Smooth muscle cell (in vitro differentiated cells): ENCODE measurements at regions not wholly inside any gene's neighbourhood (a gene's known extent, or its start where the extent isn't known, plus 50 kb on each side); places are given as distances from the start of the nearest gene placed in this dataset.

Experiments used
- DNase-seq: peaks from one replicate; lab custom pipeline; 2025; ENCODE audit not compliant: unreplicated experiment; lab: John Stamatoyannopoulos, UW
- H2AFZ ChIP-seq: fragments of 200-600 bp; sonication (generic); 2 replicates; pipeline ENCODE4 v1.6.0; 2016; ENCODE audit warnings: antibody characterized with exemption, low read depth, mild to moderate bottlenecking
- H3F3A ChIP-seq: fragments of 200-600 bp; sonication (generic); 2 replicates; pipeline ENCODE4 v1.6.0; 2017; ENCODE audit warnings: antibody characterized with exemption, low read depth
- H3K27ac ChIP-seq: fragments of 200-600 bp; sonication (generic); 2 replicates; pipeline ENCODE4 v1.5.1; 2016; ENCODE audit warnings: low read depth, mild to moderate bottlenecking
- H3K27me3 ChIP-seq: fragments of 200-600 bp; sonication (generic); 2 replicates; pipeline ENCODE4 v1.6.1; 2016; ENCODE audit warnings: low read depth, mild to moderate bottlenecking
- H3K36me3 ChIP-seq: fragments of 200-600 bp; sonication (generic); 2 replicates; pipeline ENCODE4 v1.5.1; 2016; ENCODE audit warnings: low read depth
- H3K4me1 ChIP-seq: fragments of 200-600 bp; sonication (generic); 2 replicates; pipeline ENCODE4 v1.5.1; 2016; ENCODE audit warnings: low read depth
- H3K4me2 ChIP-seq: fragments of 200-600 bp; sonication (generic); 2 replicates; pipeline ENCODE4 v1.6.0; 2016; ENCODE audit warnings: mild to moderate bottlenecking
- H3K4me3 ChIP-seq: fragments of 200-600 bp; sonication (generic); 2 replicates; pipeline ENCODE4 v1.5.1; 2016; ENCODE audit warnings: mild to moderate bottlenecking
- H3K79me2 ChIP-seq: fragments of 200-600 bp; sonication (generic); 2 replicates; pipeline ENCODE4 v1.6.0; 2016; ENCODE audit warnings: low read depth, mild to moderate bottlenecking
- H3K9ac ChIP-seq: fragments of 200-600 bp; sonication (generic); 2 replicates; pipeline ENCODE4 v1.6.0; 2016; ENCODE audit warnings: low read depth
- H3K9me3 ChIP-seq: fragments of 200-600 bp; sonication (generic); replicated peaks from 2 replicates; pipeline ENCODE4 v1.5.1; 2016; ENCODE audit warnings: low read depth
- H4K20me1 ChIP-seq: fragments of 200-600 bp; sonication (generic); 2 replicates; pipeline ENCODE4 v1.6.0; 2016; ENCODE audit warnings: low read depth
- WGBS: methylation state at CpG from one replicate; pipeline ENCODE4 v1.1.7; 2016; ENCODE audit warnings: low lambda C conversion rate; 5-methylcytosine and 5-hydroxymethylcytosine counted together
- TF ChIP-seq, protein P1 (sequence below): fragments of 200-600 bp; sonication (generic); IDR thresholded peaks from 2 replicates; pipeline ENCODE4 v1.5.1; 2017; ENCODE audit warnings: borderline replicate concordance, mild to moderate bottlenecking, antibody characterized with exemption; ENCODE audit not compliant: insufficient read depth, poor library complexity, severe bottlenecking

DNA sequence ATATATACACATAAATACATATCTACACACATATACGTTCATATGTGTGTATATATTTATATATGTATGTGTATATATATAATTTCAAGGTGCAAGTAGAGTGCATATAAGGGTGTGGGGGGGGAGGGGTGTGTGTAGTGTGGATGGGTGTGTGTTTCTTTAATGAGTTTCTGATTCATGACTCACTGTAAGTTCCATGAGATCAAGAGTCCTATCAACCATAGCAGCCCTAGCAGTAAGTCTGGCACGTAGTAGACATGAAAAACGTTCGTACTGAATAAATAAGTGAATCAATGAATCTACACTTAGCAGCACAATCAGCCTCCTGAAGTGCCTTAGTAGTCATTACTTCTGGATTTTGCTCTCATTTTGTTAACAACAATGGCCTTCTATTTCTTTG, 61.9 kb upstream of the KRTAP11-1 start:
- WGBS: 86% methylated on average over 4 of the region's 4 CpGs

DNA sequence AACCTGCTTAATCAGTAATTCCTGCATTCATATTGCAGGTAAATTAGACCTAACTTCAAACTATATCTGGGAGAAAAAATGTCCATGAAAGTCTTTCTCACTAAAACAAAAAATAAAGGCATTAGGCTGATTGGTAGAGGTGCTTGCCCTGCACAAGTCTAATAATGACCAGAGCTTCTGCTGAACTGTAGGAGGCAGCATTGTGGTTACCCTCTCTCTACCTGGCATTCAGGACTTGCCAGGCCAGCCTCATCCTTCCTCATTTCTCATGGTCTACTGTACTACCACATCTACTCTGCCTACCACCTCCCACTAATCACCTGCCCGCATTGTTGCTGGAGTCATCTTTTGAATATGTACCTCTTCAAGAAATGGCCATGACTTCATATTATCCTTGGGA, 60.8 kb upstream of the KRTAP11-1 start:
- H4K20me1 ChIP-seq: no peaks in the 10 kb centered on the region
- no peak overlapping the region for H3K4me2 ChIP-seq
- H3K9ac ChIP-seq: no peak overlapping the region
- no peak for DNase-seq
- H3K4me3 ChIP-seq: no peak overlapping the region
- H3K9me3 ChIP-seq: no peaks in the 10 kb centered on the region
- H3F3A ChIP-seq: no peaks in the 10 kb centered on the region
- H3K27me3 ChIP-seq: no peaks in the 10 kb centered on the region
- no peaks in the 10 kb centered on the region for H3K4me1 ChIP-seq
- no peak overlapping the region for H3K27ac ChIP-seq
- no peak overlapping the region for H2AFZ ChIP-seq
- H3K36me3 ChIP-seq: no peaks in the 10 kb centered on the region
- no peaks in the 10 kb centered on the region for H3K79me2 ChIP-seq
- WGBS: 92% methylated on average over 1 of the region's 1 CpG
- TF ChIP-seq, protein P1, sequence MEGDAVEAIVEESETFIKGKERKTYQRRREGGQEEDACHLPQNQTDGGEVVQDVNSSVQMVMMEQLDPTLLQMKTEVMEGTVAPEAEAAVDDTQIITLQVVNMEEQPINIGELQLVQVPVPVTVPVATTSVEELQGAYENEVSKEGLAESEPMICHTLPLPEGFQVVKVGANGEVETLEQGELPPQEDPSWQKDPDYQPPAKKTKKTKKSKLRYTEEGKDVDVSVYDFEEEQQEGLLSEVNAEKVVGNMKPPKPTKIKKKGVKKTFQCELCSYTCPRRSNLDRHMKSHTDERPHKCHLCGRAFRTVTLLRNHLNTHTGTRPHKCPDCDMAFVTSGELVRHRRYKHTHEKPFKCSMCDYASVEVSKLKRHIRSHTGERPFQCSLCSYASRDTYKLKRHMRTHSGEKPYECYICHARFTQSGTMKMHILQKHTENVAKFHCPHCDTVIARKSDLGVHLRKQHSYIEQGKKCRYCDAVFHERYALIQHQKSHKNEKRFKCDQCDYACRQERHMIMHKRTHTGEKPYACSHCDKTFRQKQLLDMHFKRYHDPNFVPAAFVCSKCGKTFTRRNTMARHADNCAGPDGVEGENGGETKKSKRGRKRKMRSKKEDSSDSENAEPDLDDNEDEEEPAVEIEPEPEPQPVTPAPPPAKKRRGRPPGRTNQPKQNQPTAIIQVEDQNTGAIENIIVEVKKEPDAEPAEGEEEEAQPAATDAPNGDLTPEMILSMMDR: no peak

More for the DNA sequence above, 61.9 kb upstream of the KRTAP11-1 start:
- no peak overlapping the region for H3K4me2 ChIP-seq
- TF ChIP-seq, protein P1: no peak
- H4K20me1 ChIP-seq: no peaks in the 10 kb centered on the region
- H3K4me1 ChIP-seq: no peaks in the 10 kb centered on the region
- H3K36me3 ChIP-seq: no peaks in the 10 kb centered on the region
- H3K27ac ChIP-seq: no peak overlapping the region
- no peak overlapping the region for H2AFZ ChIP-seq
- H3K27me3 ChIP-seq: no peaks in the 10 kb centered on the region
- no peaks in the 10 kb centered on the region for H3F3A ChIP-seq
- H3K79me2 ChIP-seq: no peaks in the 10 kb centered on the region
- H3K9me3 ChIP-seq: no peaks in the 10 kb centered on the region
- DNase-seq: no peak
- no peak overlapping the region for H3K9ac ChIP-seq
- H3K4me3 ChIP-seq: no peak overlapping the region

DNA sequence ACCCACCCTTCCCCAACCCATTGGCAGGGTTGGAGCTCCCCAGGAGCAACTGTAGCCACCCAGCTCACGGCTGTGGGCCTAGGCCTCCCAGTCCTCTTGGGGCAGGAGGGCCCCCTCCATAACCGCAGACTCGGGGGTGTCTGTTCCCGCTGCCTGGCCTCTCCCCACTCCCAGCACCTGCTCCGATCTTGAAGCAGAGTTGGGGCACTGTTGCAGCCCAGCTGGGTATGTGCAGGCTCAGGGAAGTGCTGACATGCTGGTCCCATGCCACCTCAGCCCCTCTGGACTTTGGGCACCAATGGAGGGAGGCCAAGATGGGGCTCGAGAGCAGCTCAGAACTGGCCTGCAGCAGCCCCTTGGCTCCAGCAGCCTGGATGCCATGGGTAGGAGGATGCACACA, 54.8 kb upstream of the KRTAP11-1 start:
- no peaks in the 10 kb centered on the region for H3K4me1 ChIP-seq
- H3K36me3 ChIP-seq: no peaks in the 10 kb centered on the region
- H3K4me2 ChIP-seq: no peak overlapping the region
- H3K4me3 ChIP-seq: no peak overlapping the region
- DNase-seq: no peak
- no peak overlapping the region for H3K27ac ChIP-seq
- WGBS: 88% methylated on average over 6 of the region's 6 CpGs
- no peaks in the 10 kb centered on the region for H3K27me3 ChIP-seq
- H3K9ac ChIP-seq: no peak overlapping the region
- no peaks in the 10 kb centered on the region for H3F3A ChIP-seq
- TF ChIP-seq, protein P1: no peak
- H4K20me1 ChIP-seq: no peaks in the 10 kb centered on the region
- H3K79me2 ChIP-seq: no peaks in the 10 kb centered on the region
- H2AFZ ChIP-seq: no peak overlapping the region
- H3K9me3 ChIP-seq: no peaks in the 10 kb centered on the region

DNA sequence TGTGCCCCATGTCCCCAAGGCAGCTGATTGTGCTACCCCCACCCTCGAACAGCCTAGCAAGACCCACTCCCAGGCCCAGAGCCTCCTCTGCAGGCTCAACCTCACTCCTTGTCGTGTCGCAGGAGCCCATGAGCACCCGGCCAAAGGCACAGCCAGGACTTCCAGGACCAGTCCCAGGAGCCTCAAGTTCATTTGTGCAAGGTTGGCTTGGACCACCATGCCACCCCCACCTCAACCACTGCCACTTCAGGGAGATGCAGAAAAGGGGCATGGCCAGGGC, 54.4 kb upstream of the KRTAP11-1 start:
- H3K27me3 ChIP-seq: no peaks in the 10 kb centered on the region

More for the DNA sequence above, 54.4 kb upstream of the KRTAP11-1 start:
- no peak overlapping the region for H3K4me3 ChIP-seq
- H3K4me1 ChIP-seq: no peaks in the 10 kb centered on the region
- H3K9ac ChIP-seq: no peak overlapping the region
- H3K27ac ChIP-seq: no peak overlapping the region
- no peaks in the 10 kb centered on the region for H3F3A ChIP-seq
- H3K9me3 ChIP-seq: no peaks in the 10 kb centered on the region
- H3K36me3 ChIP-seq: no peaks in the 10 kb centered on the region
- TF ChIP-seq, protein P1: no peak
- H3K79me2 ChIP-seq: no peaks in the 10 kb centered on the region
- no peak overlapping the region for H2AFZ ChIP-seq
- no peak for DNase-seq
- 91% methylated on average over 4 of the region's 4 CpGs for WGBS
- H4K20me1 ChIP-seq: no peaks in the 10 kb centered on the region
- H3K4me2 ChIP-seq: no peak overlapping the region
